ENCODE measurements at regions not wholly inside any gene's neighbourhood (a gene's known extent, or its start where the extent isn't known, plus 50 kb on each side); places are given as distances from the start of the nearest gene placed in this dataset.

- TF ChIP-seq POLR2A (IDR thresholded peaks at IDR 0.05): no peak
- TF ChIP-seq CTCF (IDR thresholded peaks at IDR 0.05): no peak
- TF ChIP-seq POLR2AphosphoS5 (IDR thresholded peaks at IDR 0.05): no peak
Measured at GRCh38 chr3:20692675-20693074, 506.7 kb upstream of the SGO1 start.
